HG02852 (cell line): ENCODE measurements at regions not wholly inside any gene's neighbourhood (a gene's known extent, or its start where the extent isn't known, plus 50 kb on each side); places are given as distances from the start of the nearest gene placed in this dataset.

Source experiments
- ATAC-seq: cut with Tn5 transposase; IDR thresholded peaks from one replicate; pipeline ENCODE4 v1.9.1; 2021; ENCODE audit warnings: mild to moderate bottlenecking, moderate library complexity; ENCODE audit not compliant: unreplicated experiment

GRCh38 chr13:58043971-58044370 lies 412.4 kb downstream of the PCDH17 start:
- no peak for ATAC-seq

GRCh38 chr13:58048670-58049069 lies 417.1 kb downstream of the PCDH17 start:
- ATAC-seq = no peak

GRCh38 chr13:58051396-58051795 lies 419.9 kb downstream of the PCDH17 start:
- ATAC-seq = no peak

DNA sequence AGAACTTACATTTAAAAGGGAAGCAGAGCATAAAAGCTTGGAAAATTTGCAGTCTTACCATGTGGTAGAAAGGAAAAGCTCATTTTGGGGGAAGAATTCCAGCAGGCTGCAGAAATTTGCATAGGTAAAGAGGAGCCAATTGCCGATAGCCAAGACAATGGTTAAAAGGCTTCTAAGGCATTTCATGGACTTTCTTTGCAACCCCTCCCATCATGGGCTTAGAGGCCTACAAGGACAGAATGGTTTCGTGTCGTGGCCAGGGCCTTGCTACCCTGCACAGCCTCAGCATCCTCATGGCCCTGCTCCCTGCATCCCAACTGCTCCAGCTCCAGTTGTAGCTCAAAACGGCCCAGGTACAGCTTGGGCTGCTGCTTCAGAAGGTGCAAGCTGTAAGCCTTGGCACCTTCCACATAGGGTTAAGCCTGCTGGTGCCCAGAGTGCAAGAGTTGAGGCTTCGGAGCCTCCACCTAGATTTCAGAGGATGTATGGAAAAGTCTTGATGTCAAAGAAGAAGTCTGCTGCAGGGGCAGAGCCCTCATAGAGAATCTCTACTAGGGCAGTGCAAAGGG lies 420.3 kb downstream of the PCDH17 start:
- ATAC-seq = no peak

- no peak for ATAC-seq
Measured at GRCh38 chr13:58056426-58056825, 424.9 kb downstream of the PCDH17 start.

DNA sequence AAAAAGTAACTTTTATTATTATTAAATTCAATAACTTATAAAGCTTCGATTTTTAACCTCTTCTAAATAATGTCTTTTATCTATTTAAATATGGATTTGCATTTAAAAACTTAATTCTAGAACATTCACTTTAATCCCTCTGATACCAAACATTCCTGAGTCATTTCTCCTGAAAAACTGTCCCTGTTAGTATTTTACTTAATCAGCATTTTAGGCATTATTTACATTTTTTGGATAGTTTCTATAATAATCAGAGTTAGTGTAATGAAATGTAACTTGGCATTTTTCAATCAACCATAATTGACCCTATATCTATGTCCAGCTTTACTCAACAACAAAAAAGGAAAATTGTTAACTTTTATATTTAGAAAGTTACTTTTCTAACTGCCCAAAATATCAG lies 428.1 kb downstream of the PCDH17 start:
- no peak for ATAC-seq

GRCh38 chr13:58080806-58081205 lies 449.3 kb downstream of the PCDH17 start:
- no peak for ATAC-seq

GRCh38 chr13:58081301-58081820 lies 449.8 kb downstream of the PCDH17 start:
- ATAC-seq = no peak

- no peak for ATAC-seq
Measured at GRCh38 chr13:58083064-58083463, 451.5 kb downstream of the PCDH17 start.

GRCh38 chr13:58085274-58085673 lies 453.7 kb downstream of the PCDH17 start:
- ATAC-seq = no peak

DNA sequence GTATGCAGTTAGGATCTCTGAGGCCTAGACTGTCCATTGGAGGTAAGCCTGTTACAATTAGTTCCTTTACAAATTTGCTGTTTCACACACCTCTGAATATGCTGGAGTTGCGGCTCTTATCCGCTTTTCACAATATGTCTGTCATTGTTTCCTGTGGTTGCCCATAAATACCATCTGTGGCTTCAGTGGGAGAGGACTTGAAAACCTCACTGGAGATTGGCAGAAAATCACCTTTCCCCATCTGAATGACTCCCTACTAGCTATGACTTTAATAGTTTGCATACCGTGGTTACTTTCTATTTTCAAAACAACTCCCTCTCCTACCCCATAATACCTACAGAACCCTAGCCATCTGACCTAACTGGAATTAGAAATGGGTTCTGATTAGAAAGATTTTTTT lies 454.3 kb downstream of the PCDH17 start:
- ATAC-seq = no peak

DNA sequence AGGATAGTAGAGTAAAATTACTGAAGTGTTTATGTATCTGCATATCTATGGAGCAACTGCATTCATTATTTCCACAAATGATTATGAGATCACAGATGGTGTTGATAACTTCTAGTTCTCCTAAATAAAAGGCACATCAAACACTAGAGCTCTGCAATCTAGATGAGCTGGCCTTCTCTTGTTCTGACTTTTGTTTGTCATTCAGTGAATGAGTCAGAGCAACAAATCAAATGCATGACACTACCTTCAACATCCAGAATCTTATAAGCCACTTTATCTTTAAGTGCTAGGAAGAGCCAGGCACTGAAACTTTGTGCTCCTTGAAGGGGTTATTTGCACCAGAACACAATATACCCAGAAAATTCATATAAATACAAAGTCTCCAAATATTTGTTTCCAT lies 456.0 kb downstream of the PCDH17 start:
- no peak for ATAC-seq

GRCh38 chr13:58093394-58093793 lies 461.9 kb downstream of the PCDH17 start:
- no peak for ATAC-seq

- no peak for ATAC-seq
Measured at GRCh38 chr13:58097831-58098230, 466.3 kb downstream of the PCDH17 start.

DNA sequence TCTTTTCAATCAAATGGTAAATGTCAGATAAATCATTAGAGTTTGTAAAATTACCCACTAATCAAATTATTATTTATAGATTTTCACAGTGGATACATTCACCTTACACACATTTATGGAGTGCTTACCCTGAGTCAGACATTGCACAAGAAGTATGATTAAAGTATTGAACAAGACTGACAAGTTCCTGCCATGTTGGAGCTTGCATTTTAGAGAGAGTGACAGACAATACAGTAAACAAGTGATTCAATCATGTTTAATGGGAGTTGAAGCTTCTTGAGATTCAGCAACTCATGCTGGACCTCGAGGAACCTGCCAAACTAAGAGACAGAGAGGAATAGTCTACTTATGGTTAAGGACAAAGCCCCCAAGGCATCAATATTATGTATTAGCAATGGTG lies 487.8 kb downstream of the PCDH17 start:
- ATAC-seq = no peak

DNA sequence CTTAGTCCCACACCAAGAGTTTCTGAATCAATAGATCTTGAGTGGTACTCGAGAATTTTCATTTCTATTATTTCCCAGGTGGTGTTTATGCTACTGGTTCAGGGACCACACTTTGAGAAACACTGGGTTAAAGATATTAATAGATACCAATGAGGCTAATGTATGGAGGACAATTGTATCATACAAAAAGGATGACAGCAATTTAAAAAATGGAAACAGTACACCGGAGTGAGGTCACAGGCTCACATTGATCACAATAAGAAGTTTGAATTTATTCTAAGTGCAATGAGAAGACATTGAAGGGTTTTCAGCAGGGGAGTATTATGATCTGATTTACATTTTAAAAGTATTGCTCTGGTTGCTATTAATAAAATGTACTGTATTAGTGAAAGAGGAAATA lies 488.3 kb downstream of the PCDH17 start:
- no peak for ATAC-seq

- no peak for ATAC-seq
Measured at GRCh38 chr13:58126496-58126895, 495.0 kb downstream of the PCDH17 start.

GRCh38 chr13:58134012-58134411 lies 502.5 kb downstream of the PCDH17 start:
- no peak for ATAC-seq

GRCh38 chr13:58134525-58134924 lies 503.0 kb downstream of the PCDH17 start:
- no peak for ATAC-seq

DNA sequence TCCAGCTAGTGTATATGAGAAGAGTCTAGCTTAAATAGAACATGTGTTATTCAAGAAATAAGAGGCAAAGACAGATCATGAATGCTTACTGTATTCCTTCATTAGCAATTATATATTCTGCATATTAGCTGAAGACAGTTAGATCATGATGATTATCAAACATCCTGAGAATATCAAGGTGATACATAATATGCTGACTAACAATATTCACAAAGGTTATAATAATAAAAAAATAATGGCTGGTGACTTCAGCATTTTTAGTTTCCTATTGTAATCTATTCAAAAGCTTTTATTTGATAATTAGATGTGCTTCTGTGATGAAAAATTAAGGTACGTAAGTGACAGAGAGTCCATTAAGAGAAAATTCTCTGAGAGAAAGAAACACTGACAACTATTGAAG lies 511.4 kb downstream of the PCDH17 start:
- ATAC-seq = no peak

- ATAC-seq = no peak
Measured at GRCh38 chr13:58144616-58145015, 513.1 kb downstream of the PCDH17 start.

GRCh38 chr13:58151452-58151851 lies 519.9 kb downstream of the PCDH17 start:
- no peak for ATAC-seq

DNA sequence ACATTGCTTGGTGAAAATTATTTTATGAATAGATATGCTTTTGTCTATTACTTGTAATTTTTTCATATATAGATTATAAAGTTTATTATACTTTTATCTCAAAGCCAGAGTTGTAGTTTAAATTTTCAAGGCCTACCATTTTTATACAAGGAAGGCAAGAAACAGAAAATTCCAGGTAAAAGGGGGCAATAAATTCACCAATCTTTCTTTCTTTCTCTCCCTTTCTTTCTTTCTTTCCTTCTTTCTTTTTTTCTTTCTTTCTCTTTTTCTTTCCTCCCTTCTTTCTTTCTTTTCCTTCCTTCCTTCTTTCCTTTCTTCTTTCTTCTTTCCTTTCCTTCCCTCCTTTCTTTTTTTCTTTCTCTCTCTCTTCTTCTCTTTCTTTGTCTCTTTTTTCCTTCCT lies 529.4 kb downstream of the PCDH17 start:
- no peak for ATAC-seq
